SK-N-SH treated with all-trans-retinoic acid at 6 μM for 48 hours (cell line): ENCODE measurements at regions not wholly inside any gene's neighbourhood (a gene's known extent, or its start where the extent isn't known, plus 50 kb on each side); places are given as distances from the start of the nearest gene placed in this dataset.

ENCODE experiments used
- ATAC-seq: fragments of 200-7000 bp; cut with Tn5 transposase; 3 replicates; pipeline ENCODE4 v1.9.1; 2020; ENCODE audit warnings: mild to moderate bottlenecking, moderate library complexity
- ARNTL ChIP-seq: fragments of 450-650 bp; formaldehyde crosslinking; IDR thresholded peaks from 2 replicates; pipeline ENCODE4 v1.5.0; 2020; ENCODE audit warnings: low read depth, mild to moderate bottlenecking, moderate library complexity, borderline replicate concordance
- BACH2 ChIP-seq: fragments of 250-450 bp; sonication (Bioruptor Pico); IDR thresholded peaks from 2 replicates; pipeline ENCODE4 v1.9.0; 2021; ENCODE audit warnings: mild to moderate bottlenecking, borderline replicate concordance
- CSDC2 ChIP-seq: fragments of 250-450 bp; sonication (Bioruptor Pico); IDR thresholded peaks from 2 replicates; pipeline ENCODE4 v1.5.0; 2020; ENCODE audit warnings: mild to moderate bottlenecking, moderate library complexity
- CSRNP3 ChIP-seq: fragments of 250-450 bp; sonication (Bioruptor Pico); IDR thresholded peaks from 2 replicates; pipeline ENCODE4 v1.5.1; 2021; ENCODE audit warnings: mild to moderate bottlenecking, moderate library complexity
- ESRRG ChIP-seq: fragments of 250-450 bp; sonication (Bioruptor Pico); IDR thresholded peaks from 2 replicates; pipeline ENCODE4 v1.6.1; 2021; ENCODE audit warnings: mild to moderate bottlenecking
- PPARA ChIP-seq: fragments of 250-450 bp; sonication (Bioruptor Pico); IDR thresholded peaks from 2 replicates; pipeline ENCODE4 v1.5.0; 2020; ENCODE audit warnings: mild to moderate bottlenecking, borderline replicate concordance
- RARB ChIP-seq: fragments of 250-450 bp; sonication (Bioruptor Pico); IDR thresholded peaks from 2 replicates; pipeline ENCODE4 v1.8.0; 2021; ENCODE audit warnings: mild to moderate bottlenecking, moderate library complexity
- SNAI2 ChIP-seq: fragments of 250-450 bp; sonication (Bioruptor Pico); IDR thresholded peaks from 2 replicates; pipeline ENCODE4 v1.5.0; 2020; ENCODE audit warnings: mild to moderate bottlenecking, moderate library complexity
- TOX ChIP-seq: fragments of 250-450 bp; sonication (Bioruptor Pico); IDR thresholded peaks from 2 replicates; pipeline ENCODE4 v1.8.0; 2021; ENCODE audit warnings: mild to moderate bottlenecking, moderate library complexity, borderline replicate concordance
- TSHZ2 ChIP-seq: fragments of 250-450 bp; sonication (Bioruptor Pico); IDR thresholded peaks from 2 replicates; pipeline ENCODE4 v1.5.0; 2020; ENCODE audit warnings: mild to moderate bottlenecking, moderate library complexity
- ZC3H10 ChIP-seq: fragments of 250-450 bp; sonication (Bioruptor Pico); IDR thresholded peaks from 2 replicates; pipeline ENCODE4 v1.5.1; 2021; ENCODE audit warnings: mild to moderate bottlenecking, moderate library complexity
- ZFP3 ChIP-seq: fragments of 250-450 bp; sonication (Bioruptor Pico); IDR thresholded peaks from 2 replicates; pipeline ENCODE4 v1.5.0; 2020; ENCODE audit warnings: mild to moderate bottlenecking, moderate library complexity
- ZFP30 ChIP-seq: fragments of 450-650 bp; formaldehyde crosslinking; IDR thresholded peaks from 2 replicates; pipeline ENCODE4 v1.5.0; 2022; ENCODE audit warnings: mild to moderate bottlenecking, moderate library complexity
- ZNF70 ChIP-seq: fragments of 450-650 bp; formaldehyde crosslinking; IDR thresholded peaks from 2 replicates; pipeline ENCODE4 v1.5.0; 2020; ENCODE audit warnings: mild to moderate bottlenecking, moderate library complexity
- TF ChIP-seq, protein P1 (sequence below): fragments of 250-450 bp; sonication (Bioruptor Pico); IDR thresholded peaks from 2 replicates; pipeline ENCODE4 v1.8.0; 2021; ENCODE audit warnings: low read depth, mild to moderate bottlenecking, moderate library complexity, borderline replicate concordance
- TF ChIP-seq, protein P2 (sequence below): fragments of 250-450 bp; sonication (Bioruptor Pico); IDR thresholded peaks from 2 replicates; pipeline ENCODE4 v1.5.1; 2020; ENCODE audit warnings: low read depth, mild to moderate bottlenecking, moderate library complexity
- TF ChIP-seq, protein P3 (sequence below): fragments of 250-450 bp; sonication (Bioruptor Pico); IDR thresholded peaks from 2 replicates; pipeline ENCODE4 v1.8.0; 2020; ENCODE audit warnings: mild to moderate bottlenecking, moderate library complexity, borderline replicate concordance

DNA sequence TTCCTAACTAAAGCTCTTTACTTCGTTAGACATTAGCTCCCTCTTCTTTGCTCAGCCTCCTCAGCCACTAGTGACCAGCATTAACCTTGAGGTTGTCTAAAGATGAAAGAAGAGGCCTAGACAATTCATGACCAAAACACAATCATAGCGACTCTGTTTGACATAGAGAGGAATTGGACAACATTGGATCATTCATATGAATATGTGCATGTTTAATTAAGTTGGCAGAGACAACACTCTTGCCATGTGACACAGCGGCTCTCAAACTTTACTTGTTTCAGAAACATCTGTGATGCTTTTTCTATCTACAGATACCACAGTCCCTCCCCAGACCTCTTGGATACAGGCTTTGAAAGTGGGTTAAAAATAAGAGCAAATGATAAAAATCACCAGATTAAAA, 81.7 kb downstream of the LINC00237 start (continued):
- TF ChIP-seq, protein P1, sequence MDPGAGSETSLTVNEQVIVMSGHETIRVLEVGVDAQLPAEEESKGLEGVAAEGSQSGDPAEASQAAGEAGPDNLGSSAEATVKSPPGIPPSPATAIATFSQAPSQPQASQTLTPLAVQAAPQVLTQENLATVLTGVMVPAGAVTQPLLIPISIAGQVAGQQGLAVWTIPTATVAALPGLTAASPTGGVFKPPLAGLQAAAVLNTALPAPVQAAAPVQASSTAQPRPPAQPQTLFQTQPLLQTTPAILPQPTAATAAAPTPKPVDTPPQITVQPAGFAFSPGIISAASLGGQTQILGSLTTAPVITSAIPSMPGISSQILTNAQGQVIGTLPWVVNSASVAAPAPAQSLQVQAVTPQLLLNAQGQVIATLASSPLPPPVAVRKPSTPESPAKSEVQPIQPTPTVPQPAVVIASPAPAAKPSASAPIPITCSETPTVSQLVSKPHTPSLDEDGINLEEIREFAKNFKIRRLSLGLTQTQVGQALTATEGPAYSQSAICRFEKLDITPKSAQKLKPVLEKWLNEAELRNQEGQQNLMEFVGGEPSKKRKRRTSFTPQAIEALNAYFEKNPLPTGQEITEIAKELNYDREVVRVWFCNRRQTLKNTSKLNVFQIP (CRISPR knock-in tag), result no peak
- no peak for TF ChIP-seq SNAI2 (CRISPR knock-in tag)

GRCh38 chr20:21022925-21023324, 83.2 kb downstream of the LINC00237 start:
- TF ChIP-seq, protein P2, sequence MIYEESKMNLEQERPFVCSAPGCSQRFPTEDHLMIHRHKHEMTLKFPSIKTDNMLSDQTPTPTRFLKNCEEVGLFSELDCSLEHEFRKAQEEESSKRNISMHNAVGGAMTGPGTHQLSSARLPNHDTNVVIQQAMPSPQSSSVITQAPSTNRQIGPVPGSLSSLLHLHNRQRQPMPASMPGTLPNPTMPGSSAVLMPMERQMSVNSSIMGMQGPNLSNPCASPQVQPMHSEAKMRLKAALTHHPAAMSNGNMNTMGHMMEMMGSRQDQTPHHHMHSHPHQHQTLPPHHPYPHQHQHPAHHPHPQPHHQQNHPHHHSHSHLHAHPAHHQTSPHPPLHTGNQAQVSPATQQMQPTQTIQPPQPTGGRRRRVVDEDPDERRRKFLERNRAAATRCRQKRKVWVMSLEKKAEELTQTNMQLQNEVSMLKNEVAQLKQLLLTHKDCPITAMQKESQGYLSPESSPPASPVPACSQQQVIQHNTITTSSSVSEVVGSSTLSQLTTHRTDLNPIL (CRISPR knock-in tag), result no peak
- TF ChIP-seq PPARA (CRISPR knock-in tag) (no peak), CSDC2 (CRISPR knock-in tag) (no peak), ZNF70 (CRISPR knock-in tag) (no peak), ZC3H10 (CRISPR knock-in tag) (no peak), ZFP30 (no peak)

DNA sequence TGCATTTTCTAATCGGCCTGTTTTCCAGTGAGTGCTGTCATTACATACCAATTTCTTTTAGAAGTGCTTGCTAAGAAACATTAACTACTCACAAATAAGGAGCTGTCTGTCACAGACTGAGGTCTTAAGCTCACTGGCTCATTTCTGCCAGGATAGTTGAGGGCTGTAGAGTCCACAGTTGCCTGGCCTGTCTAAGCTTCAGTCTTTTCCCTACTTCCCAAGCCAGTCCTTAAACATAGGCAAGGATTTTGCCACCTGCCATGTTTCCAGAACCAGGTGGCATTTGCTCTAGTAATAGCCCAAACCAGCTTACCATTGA, 84.7 kb downstream of the LINC00237 start:
- TF ChIP-seq RARB (CRISPR knock-in tag) (no peak), ZFP30 (no peak), TSHZ2 (CRISPR knock-in tag) (no peak), ARNTL (no peak), SNAI2 (CRISPR knock-in tag) (no peak), ZNF70 (CRISPR knock-in tag) (no peak), CSRNP3 (no peak), ESRRG (CRISPR knock-in tag) (no peak), ZC3H10 (CRISPR knock-in tag) (no peak), CSDC2 (CRISPR knock-in tag) (no peak), ZFP3 (no peak), TOX (CRISPR knock-in tag) (no peak), BACH2 (CRISPR knock-in tag) (no peak)
- TF ChIP-seq, protein P2 (CRISPR knock-in tag), result no peak
- TF ChIP-seq, protein P3, sequence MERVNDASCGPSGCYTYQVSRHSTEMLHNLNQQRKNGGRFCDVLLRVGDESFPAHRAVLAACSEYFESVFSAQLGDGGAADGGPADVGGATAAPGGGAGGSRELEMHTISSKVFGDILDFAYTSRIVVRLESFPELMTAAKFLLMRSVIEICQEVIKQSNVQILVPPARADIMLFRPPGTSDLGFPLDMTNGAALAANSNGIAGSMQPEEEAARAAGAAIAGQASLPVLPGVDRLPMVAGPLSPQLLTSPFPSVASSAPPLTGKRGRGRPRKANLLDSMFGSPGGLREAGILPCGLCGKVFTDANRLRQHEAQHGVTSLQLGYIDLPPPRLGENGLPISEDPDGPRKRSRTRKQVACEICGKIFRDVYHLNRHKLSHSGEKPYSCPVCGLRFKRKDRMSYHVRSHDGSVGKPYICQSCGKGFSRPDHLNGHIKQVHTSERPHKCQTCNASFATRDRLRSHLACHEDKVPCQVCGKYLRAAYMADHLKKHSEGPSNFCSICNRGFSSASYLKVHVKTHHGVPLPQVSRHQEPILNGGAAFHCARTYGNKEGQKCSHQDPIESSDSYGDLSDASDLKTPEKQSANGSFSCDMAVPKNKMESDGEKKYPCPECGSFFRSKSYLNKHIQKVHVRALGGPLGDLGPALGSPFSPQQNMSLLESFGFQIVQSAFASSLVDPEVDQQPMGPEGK, result no peak
- TF ChIP-seq, all 23 proteins: peak for 0
- no peak for ATAC-seq

More at GRCh38 chr20:21022925-21023324, 83.2 kb downstream of the LINC00237 start:
- ATAC-seq, result no peak
